ENCODE measurements at regions not wholly inside any gene's neighbourhood (a gene's known extent, or its start where the extent isn't known, plus 50 kb on each side); places are given as distances from the start of the nearest gene placed in this dataset.

DNA sequence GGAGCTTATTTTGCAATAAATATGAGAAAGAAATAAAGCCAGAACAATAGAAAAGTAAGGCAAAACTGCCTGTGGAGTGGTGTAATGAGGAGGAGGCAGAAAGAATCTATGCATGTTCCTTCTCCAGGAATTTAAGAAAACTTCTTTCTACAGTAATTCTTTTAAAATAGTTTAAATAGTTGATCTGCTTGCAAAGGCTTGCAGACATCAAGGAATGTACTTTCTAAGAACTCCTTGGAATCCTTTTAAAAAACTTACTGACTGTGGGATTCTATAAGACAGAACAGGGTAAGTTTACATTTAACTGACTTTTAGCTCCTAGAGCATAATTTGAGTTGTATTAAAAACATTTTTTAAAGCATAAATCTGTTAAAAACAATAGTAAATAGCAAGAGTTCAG, 63.2 kb upstream of the ALB start:
- TF ChIP-seq MAZ (IDR thresholded peaks at IDR 0.05; ENCODE audit: borderline replicate concordance, low read depth, low read length) (no peak), SMC3 (IDR thresholded peaks at IDR 0.05) (no peak)
- TF ChIP-seq, protein P1, sequence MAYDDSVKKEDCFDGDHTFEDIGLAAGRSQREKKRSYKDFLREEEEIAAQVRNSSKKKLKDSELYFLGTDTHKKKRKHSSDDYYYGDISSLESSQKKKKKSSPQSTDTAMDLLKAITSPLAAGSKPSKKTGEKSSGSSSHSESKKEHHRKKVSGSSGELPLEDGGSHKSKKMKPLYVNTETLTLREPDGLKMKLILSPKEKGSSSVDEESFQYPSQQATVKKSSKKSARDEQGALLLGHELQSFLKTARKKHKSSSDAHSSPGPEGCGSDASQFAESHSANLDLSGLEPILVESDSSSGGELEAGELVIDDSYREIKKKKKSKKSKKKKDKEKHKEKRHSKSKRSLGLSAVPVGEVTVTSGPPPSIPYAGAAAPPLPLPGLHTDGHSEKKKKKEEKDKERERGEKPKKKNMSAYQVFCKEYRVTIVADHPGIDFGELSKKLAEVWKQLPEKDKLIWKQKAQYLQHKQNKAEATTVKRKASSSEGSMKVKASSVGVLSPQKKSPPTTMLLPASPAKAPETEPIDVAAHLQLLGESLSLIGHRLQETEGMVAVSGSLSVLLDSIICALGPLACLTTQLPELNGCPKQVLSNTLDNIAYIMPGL (CRISPR knock-in tag; IDR thresholded peaks at IDR 0.05; ENCODE audit: borderline replicate concordance), result no peak

Data from A549 (cell line).